ENCODE measurements at regions not wholly inside any gene's neighbourhood (a gene's known extent, or its start where the extent isn't known, plus 50 kb on each side); places are given as distances from the start of the nearest gene placed in this dataset.
A peak's percentile ranks its signal among the peaks of the same experiment; 100 is the strongest.

- no peak for DNase-seq (ENCODE audit: low spot score in 2 of 2)
- Mint-ChIP-seq H3K27ac (no peak overlapping the region), H3K9me3 (peaks cover 0 to 4% of the 10 kb centered on the region in 2 donors), H3K36me3 (no peaks in the 10 kb centered on the region)
- no peak for ATAC-seq
These were observed 92.8 kb upstream of the TGFBR2 start for GRCh38 chr3:30513374-30514152.

- H3K36me3 Mint-ChIP-seq = no peaks in the 10 kb centered on the region
- no peak for DNase-seq (ENCODE audit: low spot score in 2 of 2)
- ATAC-seq = no peak
- peaks cover 0 to 4% of the 10 kb centered on the region in 2 donors for H3K9me3 Mint-ChIP-seq
- H3K27ac Mint-ChIP-seq = no peak overlapping the region
These were observed 90.2 kb upstream of the TGFBR2 start for GRCh38 chr3:30516238-30516637.

GRCh38 chr3:30518181-30518864, 88.1 kb upstream of the TGFBR2 start:
- Mint-ChIP-seq H3K27ac (no peak overlapping the region), H3K9me3 (peaks cover 0 to 4% of the 10 kb centered on the region in 2 donors), H3K36me3 (no peaks in the 10 kb centered on the region)
- ATAC-seq (no peak), DNase-seq (ENCODE audit: low spot score in 2 of 2) (no peak)

GRCh38 chr3:30518872-30519271, 87.5 kb upstream of the TGFBR2 start:
- no peak overlapping the region for H3K27ac Mint-ChIP-seq
- H3K36me3 Mint-ChIP-seq = no peaks in the 10 kb centered on the region
- DNase-seq (ENCODE audit: low spot score in 2 of 2) = no peak
- no peak for ATAC-seq
- H3K9me3 Mint-ChIP-seq = peaks cover 0 to 4% of the 10 kb centered on the region in 2 donors

GRCh38 chr3:30520699-30521098, 85.7 kb upstream of the TGFBR2 start:
- Mint-ChIP-seq H3K27ac (no peak overlapping the region), H3K9me3 (peaks cover 0 to 4% of the 10 kb centered on the region in 2 donors), H3K36me3 (no peaks in the 10 kb centered on the region)
- ATAC-seq = no peak
- DNase-seq (ENCODE audit: low spot score in 2 of 2) = no peak

- H3K9me3 Mint-ChIP-seq = peaks cover 0 to 8% of the 10 kb centered on the region in 2 donors
- ATAC-seq = no peak
- DNase-seq (ENCODE audit: low spot score in 2 of 2) = no peak
- H3K27ac Mint-ChIP-seq = no peak overlapping the region
- H3K36me3 Mint-ChIP-seq = no peaks in the 10 kb centered on the region
These were observed 85.2 kb upstream of the TGFBR2 start for GRCh38 chr3:30521156-30521715.

- DNase-seq (ENCODE audit: low spot score in 2 of 2) (no peak), ATAC-seq (no peak)
- H3K36me3 Mint-ChIP-seq = no peaks in the 10 kb centered on the region
- H3K27ac Mint-ChIP-seq = no peak overlapping the region
- H3K9me3 Mint-ChIP-seq = peaks cover 0 to 11% of the 10 kb centered on the region in 2 donors
These were observed 83.9 kb upstream of the TGFBR2 start for GRCh38 chr3:30522476-30522875.

- ATAC-seq (no peak), DNase-seq (ENCODE audit: low spot score in 2 of 2) (no peak)
- Mint-ChIP-seq H3K36me3 (no peaks in the 10 kb centered on the region), H3K9me3 (peaks cover 0 to 8% of the 10 kb centered on the region in 2 donors), H3K27ac (no peak overlapping the region)
These were observed 83.0 kb upstream of the TGFBR2 start for GRCh38 chr3:30523366-30523765.

- DNase-seq (ENCODE audit: low spot score in 2 of 2) (peak in 1 of 2 donors; percentile 27), ATAC-seq (peak; percentile 28 to 90)
- H3K36me3 Mint-ChIP-seq = no peaks in the 10 kb centered on the region
- H3K9me3 Mint-ChIP-seq = peaks cover 0 to 8% of the 10 kb centered on the region in 2 donors
- H3K27ac Mint-ChIP-seq = peak overlapping the region in 1 of 2 donors; percentile 4
These were observed 81.9 kb upstream of the TGFBR2 start for GRCh38 chr3:30524357-30525040.

GRCh38 chr3:30526031-30526430, 80.4 kb upstream of the TGFBR2 start:
- ATAC-seq = no peak
- DNase-seq (ENCODE audit: low spot score in 2 of 2) = no peak
- Mint-ChIP-seq H3K36me3 (no peaks in the 10 kb centered on the region), H3K9me3 (peaks cover 0 to 8% of the 10 kb centered on the region in 2 donors), H3K27ac (no peak overlapping the region)

- DNase-seq (ENCODE audit: low spot score in 2 of 2) (no peak), ATAC-seq (no peak)
- H3K9me3 Mint-ChIP-seq = peaks cover 0 to 8% of the 10 kb centered on the region in 2 donors
- H3K36me3 Mint-ChIP-seq = no peaks in the 10 kb centered on the region
- H3K27ac Mint-ChIP-seq = no peak overlapping the region
These were observed 79.2 kb upstream of the TGFBR2 start for GRCh38 chr3:30527186-30527585.

GRCh38 chr3:30527720-30528119, 78.7 kb upstream of the TGFBR2 start:
- ATAC-seq (no peak), DNase-seq (ENCODE audit: low spot score in 2 of 2) (no peak)
- H3K36me3 Mint-ChIP-seq = no peaks in the 10 kb centered on the region
- H3K27ac Mint-ChIP-seq = no peak overlapping the region
- peaks cover 0 to 12% of the 10 kb centered on the region in 2 donors for H3K9me3 Mint-ChIP-seq

GRCh38 chr3:30530084-30530483, 76.3 kb upstream of the TGFBR2 start:
- Mint-ChIP-seq H3K9me3 (peaks cover 0 to 16% of the 10 kb centered on the region in 2 donors), H3K36me3 (no peaks in the 10 kb centered on the region), H3K27ac (no peak overlapping the region)
- DNase-seq (ENCODE audit: low spot score in 2 of 2) = no peak
- no peak for ATAC-seq

- peaks cover 0 to 2% of the 10 kb centered on the region in 2 donors for H3K36me3 Mint-ChIP-seq
- H3K9me3 Mint-ChIP-seq = peaks cover 0 to 14% of the 10 kb centered on the region in 2 donors
- ATAC-seq = no peak
These were observed 75.3 kb upstream of the TGFBR2 start for GRCh38 chr3:30531017-30531570.

GRCh38 chr3:30535525-30535924, 70.9 kb upstream of the TGFBR2 start:
- Mint-ChIP-seq H3K9me3 (peaks cover 0 to 12% of the 10 kb centered on the region in 2 donors), H3K27ac (no peak overlapping the region), H3K36me3 (peaks cover 0 to 8% of the 10 kb centered on the region in 2 donors)
- ATAC-seq = no peak
- DNase-seq (ENCODE audit: low spot score in 2 of 2) = no peak

More at GRCh38 chr3:30531017-30531570, 75.3 kb upstream of the TGFBR2 start:
- no peak for DNase-seq (ENCODE audit: low spot score in 2 of 2)
- no peak overlapping the region for H3K27ac Mint-ChIP-seq

GRCh38 chr3:30538791-30539190, 67.6 kb upstream of the TGFBR2 start:
- peaks cover 0 to 10% of the 10 kb centered on the region in 2 donors for H3K9me3 Mint-ChIP-seq
- H3K27ac Mint-ChIP-seq = no peak overlapping the region
- ATAC-seq (peak; percentile 78 to 85), DNase-seq (ENCODE audit: low spot score in 2 of 2) (no peak)
- peaks cover 0 to 8% of the 10 kb centered on the region in 2 donors for H3K36me3 Mint-ChIP-seq

All from activated naive CD4-positive, alpha-beta T cell treated with anti-CD3 and anti-CD28 coated beads, Interleukin-2, amount 50 U/mL, for 72 hours (primary cell).